ENCODE measurements at regions not wholly inside any gene's neighbourhood (a gene's known extent, or its start where the extent isn't known, plus 50 kb on each side); places are given as distances from the start of the nearest gene placed in this dataset.

DNA sequence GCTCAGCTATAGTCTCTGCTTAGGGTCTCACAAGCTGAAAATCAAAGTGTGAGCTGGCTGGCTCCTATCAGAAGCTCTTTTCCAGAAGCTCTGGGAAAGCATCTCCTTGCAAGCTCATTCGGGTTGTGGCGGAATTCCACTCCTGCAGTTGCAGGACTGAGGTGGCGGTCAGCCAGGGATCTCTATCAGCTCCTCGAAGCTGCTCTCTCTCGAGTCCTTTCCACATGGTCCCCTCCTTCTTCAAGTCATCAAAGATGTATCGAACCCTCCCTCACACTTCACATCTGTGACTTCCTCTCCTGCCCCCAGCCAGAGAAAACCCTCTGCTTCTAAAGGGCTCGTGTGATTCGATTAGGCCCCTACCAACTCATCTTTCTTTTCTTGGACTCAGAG lies 141.7 kb downstream of the ZFP36L2 start:
- no peak for DNase-seq

DNA sequence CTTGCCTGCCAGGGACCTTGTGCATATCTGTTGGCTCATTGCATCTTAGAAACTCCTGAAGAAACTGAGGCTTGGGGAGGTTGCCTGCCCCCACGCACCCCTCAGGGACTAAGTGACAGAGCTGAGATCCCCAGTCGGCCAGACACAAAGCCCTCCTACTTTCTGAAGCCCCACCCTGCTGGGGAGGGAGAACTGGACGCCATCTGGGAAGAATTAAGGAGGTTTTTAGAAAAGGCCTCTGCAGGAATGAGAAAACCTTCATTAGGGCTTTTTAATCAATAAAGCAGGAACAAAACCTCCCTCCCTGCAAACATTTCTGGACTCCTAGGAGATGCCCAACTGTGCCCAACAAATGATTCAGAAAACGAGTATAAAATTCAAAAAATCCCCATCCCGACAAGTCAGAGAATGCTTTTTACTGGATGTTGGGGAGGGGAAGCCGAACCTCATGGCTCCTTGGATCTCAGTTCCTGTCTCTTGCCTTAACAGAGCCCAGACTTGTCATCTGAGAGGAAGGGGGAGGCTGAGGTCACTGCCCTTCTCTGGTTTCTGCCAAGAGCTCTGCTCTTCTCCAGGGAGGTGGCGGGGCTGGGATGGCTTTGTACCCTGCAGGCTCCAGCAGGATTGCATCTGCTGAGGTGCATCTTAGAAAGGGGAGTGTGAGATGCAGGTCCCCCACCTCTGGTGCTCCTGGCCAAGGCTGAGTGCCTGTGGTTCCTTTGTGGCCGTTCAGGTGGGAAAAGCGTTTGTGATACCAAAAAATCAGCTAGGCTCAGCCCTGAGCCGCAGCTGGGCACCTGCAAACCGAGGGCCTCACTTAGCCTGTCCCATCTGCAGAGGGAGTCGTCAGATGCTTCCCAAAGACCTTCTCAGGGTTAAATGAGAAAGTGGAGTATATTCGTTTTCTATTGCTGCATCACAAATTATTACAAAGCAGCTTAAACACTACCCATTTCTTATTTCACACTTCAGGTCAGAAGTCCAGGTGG lies 142.4 kb downstream of the ZFP36L2 start:
- DNase-seq, result no peak

DNA sequence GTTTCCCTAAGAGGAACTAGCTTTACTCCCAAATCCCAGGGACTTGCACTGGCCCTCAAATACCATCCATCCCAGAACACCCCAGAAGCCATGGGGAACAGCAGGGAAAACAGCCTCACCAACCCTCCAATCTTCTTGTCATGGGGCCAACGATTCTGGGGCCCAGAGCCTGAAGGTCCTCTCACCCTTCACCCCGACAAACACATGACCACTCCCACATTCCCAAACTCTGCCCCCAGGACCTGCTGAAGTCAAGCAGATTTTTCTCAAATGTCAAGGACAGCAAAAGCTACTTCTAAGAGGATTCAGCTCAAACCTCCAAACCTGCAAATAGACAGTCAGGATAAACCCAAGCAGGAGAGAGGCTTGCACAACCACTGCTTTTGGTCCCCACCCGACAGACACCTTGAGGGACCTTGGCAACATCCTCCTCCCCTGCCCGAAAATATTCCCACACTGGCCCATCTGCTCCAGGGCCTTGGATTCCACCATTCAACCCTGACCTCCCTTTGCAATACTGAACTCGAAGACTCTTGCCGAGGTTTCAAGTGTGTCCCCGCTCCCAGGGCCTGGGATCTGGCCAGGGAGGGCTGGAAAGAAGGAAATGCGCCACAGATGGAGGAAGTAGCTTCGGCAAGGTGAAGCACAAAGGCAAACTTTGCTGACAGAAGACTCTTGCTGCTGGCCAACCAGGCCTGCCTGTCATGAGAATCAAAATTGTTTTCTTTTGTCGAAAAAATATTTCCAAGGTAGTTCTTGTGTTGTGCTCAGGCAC lies 143.3 kb downstream of the ZFP36L2 start:
- DNase-seq, result no peak

DNA sequence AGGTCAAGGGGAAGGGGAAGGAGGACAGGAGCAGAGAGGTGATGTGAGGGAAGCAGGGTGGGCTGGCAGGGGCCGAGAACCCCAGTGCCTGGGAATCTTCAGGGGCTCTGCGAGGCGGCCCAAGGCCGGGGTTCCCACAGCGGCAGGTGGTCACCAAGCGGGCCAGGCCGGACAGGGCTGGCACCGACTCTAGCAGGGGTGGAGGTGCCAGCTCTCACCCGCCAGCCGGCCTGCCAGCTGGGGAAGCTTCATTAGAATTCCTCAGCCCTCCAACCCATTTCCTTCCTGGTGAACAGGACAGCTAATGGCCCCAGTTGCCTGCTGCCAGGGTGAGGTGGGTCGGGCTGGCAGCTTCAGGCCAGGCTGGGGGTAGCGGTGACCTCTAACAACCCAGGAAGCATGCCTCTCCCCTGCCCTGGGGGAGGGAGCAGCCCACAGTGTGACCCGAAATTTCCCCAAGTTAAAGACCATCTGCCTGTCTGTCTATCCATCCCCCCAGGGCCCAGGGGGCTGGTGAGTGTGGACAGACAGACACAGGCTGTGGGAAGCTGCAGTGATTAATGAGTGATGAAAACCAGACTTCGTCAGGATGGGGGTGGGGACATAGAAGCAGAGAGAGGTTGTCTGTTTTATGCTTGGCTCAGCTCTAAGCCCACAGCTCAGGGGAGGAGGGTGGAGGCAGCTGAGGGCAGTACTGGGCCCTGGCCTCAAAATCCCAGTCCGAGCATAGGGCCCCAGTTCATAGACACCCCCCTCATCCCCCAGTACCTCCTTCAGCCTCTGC lies 144.1 kb downstream of the ZFP36L2 start:
- no peak for DNase-seq

DNA sequence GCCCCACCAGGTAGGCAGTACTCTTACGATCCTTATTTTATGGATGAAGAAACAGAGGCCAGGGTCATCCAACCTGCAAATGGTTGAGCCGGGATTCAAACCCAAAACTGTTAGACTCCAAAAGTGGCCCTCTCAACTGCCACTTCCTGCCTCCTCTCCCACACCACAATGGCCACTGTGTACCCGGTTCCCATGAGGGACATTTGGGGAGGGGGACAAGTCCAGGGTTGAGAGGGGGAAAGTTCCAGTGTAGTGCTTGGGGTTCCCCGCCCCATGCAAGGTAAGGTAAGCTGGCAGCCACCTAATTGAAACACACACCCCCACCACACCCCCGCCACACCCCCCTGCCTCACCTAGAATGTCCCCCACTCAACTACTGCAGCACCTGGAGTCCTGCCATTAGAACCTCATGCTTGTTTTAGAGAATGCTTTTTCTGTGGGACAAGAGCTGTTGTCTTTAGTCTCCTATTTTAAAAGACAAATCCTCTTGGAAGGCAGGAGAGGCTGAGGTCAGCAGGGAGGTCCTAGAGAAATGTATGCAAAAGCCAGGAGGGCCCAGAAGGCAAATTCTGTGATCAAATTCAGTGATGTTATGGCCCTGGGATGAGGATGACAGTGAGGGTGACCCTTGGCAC lies 145.2 kb downstream of the ZFP36L2 start:
- no peak for DNase-seq

DNA sequence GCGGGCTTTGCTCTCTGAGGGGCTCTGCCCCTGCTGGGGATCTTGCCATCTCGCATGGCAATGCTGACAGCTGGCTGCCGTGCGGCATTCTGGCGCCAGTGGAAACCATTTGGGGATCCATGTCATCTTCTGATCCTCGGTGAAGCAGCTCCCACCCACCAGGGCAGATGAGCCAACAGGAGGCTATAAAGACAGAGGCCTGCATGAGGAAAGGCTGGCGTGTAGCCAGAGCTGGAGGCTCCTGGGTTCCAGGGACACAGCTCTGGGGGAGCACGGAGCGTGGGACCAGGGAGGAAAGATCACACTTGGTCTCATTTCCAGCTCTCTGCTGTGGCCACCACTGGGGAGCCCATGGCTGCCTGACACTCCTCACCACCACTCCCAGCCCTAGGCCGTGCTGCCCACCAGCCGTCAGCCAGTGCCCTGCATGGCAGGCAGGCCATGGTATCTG lies 145.8 kb downstream of the ZFP36L2 start:
- DNase-seq, result no peak

DNA sequence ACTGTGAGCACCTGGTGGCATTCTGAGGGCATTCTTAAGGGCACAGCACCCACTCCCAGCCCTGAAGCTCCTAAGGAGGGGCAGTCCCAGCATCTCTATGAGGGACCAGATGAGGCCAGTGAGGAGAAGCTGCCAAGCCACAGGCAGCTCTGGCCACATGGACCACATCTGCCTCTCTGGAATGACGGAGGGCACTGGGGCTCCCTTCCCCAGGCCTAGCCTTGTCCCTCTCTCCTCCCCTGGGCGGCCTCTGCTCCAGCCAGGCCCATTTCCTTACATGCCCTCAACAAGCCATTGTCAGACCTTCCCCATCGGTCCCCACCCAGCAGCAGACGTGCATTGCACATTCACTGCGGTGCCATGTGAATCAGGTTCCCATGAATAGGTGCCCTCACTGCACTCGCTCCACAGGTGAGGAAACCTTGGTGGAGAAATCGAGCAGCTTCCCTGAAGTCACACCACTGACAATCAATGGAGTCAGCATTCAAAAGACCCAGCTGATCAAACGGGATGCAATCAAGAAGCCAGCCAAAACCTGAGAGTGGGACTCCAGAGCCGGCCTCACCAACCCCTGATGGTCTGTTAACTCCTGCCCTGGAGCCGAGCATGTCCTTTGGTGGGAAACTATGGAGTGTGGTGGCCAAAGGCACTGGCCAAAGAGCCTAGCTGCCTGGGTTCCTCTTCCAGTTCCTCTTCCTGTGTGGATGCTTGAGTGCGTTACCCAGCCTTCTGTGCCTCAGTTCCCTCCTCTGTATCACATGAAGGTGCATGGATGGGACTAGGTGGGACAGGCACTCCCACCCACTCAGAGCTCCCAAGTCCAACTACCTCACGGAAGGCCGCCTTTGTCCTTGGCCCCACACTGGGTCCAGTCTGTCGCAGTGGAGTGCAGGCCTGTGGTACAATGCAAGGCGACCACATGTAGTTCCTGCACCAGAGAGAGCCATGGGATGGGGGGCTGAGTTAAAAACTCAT lies 147.3 kb downstream of the ZFP36L2 start:
- no peak for DNase-seq

DNA sequence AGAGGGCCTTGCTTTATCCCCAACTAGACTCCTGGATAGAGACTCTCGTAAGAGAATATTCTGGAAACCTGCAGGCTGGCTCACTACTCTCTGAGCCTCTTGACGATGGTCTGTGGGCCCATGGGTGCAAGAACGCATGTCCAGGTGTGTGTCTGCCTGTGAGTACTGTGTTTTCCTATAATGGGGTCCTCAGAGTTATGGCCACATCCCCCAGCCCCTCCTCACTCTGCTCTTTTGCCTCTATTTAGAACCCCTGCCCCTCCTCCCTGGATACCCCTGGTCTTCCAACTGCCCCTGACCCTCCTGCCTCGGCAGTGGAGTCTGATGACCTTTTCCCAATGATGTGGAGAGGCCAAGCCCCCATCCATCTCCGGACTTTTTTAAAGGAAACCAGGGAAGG lies 148.1 kb downstream of the ZFP36L2 start:
- no peak for DNase-seq

DNA sequence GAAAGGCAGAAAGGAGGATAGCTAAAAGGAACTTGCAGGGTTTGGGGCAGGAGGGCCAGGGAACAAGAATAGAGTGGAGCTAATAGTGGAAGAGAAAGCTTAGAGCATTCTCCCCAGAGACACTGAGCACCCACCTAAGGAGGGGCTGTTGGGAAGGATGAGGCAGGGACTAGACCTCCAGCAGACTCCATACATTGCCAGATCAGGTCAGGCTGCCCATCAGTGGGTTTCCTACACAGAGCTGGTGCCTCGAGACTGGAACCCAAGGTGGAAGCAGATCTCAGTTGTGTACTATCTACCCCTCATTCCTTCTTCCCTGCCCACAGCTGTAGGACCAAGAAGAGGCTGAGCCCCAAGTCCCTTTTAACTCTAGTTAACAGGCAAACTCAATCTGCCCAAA lies 148.5 kb downstream of the ZFP36L2 start:
- no peak for DNase-seq

DNA sequence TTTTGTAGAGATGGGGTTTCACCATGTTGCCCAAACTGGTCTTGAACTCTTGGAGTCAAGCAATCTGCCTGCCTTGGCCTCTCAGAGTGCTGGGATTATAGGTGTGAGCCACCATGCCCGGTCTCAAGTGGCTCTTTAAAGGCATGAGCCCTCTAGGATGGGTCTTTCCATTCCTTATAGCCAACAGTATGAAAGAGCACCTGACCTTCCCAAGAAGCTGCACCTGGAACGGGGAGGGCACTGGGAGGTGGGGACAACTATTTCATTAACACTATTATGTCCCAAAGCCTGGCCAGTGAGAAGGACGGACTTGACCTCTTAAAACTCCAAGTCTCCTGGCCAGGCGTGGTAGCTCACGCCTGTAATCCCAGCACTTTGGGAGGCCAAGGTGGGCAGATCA lies 149.7 kb downstream of the ZFP36L2 start:
- DNase-seq, result no peak

DNA sequence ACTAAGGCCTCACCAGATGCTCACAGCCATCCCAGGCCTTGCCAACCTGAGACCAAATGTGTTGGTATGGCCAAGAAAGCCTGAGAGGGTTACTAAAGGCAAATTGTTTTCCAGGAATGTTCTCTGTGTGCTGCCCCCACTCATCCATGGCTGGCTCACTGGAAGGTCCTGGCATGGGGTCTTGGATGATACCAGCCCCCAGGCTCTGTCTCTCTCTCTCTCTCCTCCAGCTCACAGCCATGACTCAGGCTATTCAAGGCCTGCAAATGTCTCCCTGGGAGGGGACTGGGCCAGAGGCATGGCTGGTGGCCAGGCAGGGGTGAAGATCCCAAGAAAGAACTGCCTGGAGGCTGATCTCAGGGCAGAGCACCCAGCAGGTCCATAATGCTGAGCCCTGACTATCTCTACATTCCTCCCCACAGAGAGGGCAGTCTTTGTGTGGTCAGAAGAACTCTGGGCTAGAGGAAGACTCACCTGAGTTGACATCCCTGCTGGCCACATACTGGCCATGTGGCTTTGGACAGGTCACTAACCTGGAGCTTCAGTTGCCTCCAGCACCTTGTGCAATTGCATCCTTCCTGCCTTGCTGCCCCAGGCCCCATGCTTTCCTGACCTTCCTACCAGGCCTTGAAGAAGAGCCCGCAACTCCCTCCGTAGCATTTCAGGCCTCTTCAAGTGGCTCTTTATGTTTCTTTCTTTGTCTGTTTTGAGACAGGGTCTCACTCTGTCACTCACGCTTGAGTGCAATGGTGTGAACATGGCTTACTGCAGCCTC lies 150.4 kb downstream of the ZFP36L2 start:
- no peak for DNase-seq

DNA sequence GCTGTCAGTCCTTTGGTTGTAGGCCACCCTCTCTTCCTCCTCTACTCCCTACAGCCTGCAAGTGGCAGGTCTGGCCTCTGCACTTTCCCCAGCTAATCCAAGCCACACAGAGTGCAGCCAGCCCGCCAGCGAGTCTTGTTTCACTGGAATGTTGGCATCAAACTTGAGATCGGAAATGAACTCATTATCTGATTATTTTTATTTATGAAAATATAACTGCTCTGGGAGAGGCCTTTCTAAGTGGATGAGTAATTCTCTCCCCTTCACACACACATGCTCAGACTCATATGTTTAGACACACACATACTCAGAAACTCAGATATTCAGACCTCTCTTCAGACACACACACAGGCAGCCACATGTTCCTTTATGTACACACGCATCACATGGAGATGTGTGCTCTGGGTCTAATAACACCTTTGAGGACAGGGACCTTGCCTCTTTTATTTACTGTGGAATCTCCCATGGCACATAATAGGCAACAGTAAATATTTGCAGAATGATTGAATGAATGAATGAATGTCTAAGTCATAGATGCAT lies 151.3 kb downstream of the ZFP36L2 start:
- no peak for DNase-seq

DNA sequence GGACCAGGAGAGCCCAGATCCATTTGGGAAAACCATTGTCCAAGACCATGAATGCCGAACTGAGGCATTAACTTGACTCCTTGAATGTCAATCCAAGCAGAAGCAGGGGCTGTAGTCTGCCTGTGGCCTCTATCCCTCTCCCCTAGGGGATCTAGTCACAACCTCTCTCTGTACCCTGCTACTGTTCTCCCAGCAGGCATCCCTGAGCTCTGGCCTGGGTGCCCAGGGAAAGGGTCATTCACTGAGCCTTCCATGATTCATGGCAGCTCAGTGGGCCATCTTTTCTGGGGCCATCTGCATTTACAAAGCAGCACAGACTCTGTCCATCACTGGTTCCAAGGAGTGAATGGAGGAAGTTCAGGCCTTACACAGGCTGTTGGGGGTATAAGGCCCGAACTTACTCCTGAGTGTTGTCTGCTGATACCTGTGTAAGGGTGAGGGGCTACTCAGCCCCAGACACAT lies 151.8 kb downstream of the ZFP36L2 start:
- DNase-seq, result no peak

DNA sequence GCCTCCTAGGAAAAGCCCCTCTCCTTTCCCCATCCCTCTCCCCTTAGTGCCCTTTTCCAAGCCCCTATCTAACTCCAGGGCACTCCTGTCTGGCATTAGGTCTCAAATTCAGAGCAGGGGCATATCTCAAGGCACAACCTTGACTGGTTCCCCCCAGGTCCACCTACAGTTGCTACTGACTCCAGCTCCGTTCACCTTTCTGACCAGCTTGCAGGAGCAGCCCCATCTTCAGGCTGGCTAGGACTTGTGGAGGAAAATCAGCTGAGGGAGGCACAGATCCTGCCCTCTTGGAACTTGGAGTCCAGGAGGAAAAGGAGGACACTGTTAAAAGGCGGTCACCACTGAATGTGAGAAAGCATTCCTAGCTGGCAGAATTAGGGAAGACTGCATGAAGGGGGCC lies 152.4 kb downstream of the ZFP36L2 start:
- DNase-seq, result no peak

DNA sequence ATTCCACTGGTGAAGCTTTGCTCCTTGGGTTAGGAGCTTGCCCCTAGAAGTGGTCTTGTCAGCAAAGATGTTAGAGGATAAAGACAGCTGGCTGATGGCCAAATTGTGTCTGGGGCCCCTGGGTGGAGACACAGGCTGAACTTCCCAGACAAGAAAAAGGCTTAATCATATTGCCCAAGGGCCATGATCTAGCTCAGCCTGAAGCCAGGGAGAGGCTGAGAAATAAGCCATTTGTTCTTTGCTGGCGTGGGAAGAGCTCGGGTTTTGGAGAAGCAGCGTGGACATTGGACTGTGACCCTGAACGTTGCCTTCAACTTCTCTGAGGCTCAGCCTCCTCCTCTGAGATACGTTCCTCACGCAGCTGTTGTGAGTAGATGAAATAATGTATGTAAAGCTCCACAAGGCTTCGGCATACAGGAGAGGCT lies 153.0 kb downstream of the ZFP36L2 start:
- DNase-seq, result no peak

DNA sequence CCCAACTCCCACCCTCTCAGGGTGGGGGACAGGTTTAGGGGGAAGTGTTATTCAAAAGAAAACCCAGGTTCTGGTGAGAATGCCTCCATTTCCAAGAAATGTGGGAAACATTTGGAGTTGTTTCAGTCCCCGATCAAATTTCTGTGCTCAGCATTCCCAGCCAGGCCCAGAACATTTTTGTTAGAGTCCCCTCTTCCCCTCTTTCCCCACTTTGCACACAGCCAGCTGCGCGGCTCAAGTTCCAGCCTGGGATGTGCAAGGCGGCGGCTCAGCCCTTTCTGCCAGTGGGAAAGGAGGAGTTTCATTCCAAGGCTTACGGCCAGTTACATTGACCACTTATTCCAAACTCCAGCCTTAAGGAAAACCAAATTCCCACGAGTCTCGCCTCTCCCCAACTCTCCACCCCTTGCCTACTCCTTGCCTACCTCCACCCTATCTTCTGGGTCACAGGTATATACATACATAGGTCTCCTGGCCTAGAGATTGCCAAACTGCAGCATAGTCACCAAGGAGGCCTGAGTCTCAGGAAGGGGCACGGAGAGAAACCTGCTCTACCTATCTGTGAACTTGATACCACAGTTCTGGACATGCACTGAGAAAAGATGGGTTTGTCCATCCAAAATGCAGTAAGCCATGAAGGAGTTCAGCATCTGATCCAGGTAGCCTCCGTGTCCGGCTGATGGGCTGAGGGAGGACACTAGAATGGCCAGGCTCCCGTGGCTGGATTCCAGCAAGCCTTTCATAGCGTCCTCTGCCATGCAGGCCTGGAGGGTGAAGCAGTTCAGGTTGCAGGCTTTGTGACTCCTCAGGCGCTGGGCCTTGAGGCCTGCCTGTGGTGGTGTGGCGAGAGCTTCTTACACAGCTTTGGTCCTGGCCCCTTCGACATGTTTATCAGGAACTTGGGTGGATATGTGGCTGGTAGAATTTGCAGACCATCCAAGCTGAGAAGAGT lies 154.5 kb downstream of the ZFP36L2 start:
- no peak for DNase-seq

DNA sequence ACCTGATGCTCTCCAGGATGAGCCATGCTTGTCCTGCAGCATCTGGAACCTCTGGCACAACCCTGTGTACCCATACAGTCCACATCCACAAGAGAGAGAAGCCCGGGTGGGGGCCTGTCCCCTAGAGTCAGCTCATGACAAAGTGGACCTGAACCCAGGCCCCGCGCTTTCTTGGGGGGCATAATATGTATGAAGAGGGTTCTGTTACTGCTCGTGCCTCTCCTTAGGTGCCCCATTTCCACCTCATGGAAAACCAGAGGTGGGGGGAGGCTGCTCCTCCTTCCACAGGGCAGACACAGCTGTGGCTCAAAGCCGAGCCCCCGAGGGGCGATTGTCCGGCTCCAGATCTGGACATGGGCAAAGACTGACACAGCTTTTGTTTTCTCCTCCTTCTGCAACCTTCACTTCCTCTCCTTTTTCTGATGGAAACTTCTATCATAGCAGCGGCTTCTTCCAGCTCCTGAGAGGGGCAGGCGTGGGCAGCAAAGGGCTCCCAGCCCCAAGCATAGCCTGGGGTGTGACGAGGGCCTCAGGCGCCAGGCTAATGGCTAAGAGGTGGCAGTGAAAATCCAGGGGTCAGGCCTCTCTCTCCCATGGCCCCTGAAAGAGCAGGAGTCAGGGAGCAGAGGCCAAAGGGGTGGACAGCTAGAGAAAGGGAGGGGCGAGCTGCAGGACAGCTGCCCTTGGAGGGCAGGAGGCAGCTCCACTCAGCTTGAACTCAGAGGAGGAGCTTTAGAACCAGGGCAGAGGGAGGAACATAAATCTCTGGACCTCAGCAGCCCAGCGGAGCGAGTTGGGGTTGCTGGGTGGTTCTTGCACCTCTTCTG lies 155.5 kb downstream of the ZFP36L2 start:
- DNase-seq, result no peak

DNA sequence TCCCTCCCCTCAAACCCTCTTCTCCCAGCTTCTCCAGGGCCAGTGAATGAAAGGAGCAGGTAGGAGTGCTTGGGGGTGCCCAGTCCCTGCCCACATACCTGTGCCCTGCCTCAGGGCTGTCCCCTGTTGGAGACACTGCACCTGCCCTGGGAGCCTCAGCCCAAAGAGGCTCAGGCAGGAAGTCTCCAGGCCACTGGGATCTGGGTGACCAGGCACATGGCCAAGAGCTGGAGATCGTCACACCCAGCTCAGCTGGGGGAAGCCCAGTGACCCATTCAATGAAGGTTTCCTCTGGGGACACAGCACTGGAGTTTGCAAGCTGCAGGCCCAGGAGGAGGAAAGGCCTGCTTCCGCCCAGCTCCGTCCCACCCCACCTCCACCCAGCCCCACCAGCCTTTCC lies 156.4 kb downstream of the ZFP36L2 start:
- no peak for DNase-seq
